Heart right ventricle (tissue), 16 donors: ENCODE measurements at regions not wholly inside any gene's neighbourhood (a gene's known extent, or its start where the extent isn't known, plus 50 kb on each side); places are given as distances from the start of the nearest gene placed in this dataset.

Source experiments
- ATAC-seq, 8 donors: fragments of 200-7000 bp; cut with Tn5 transposase; one replicate each; pipeline ENCODE4 v1.9.1; 2020; ENCODE audit warnings: mild to moderate bottlenecking in 8 of 8, moderate library complexity in 8 of 8, moderate number of reproducible peaks in 1 of 8
- DNase-seq, 2 donors: peaks; one replicate each; pipeline ENCODE4 v3.0.0-alpha.2; 2020
- H3K27ac ChIP-seq, 10 donors: fragments of 200-600 bp; sonication (generic) in 2 of 10; one replicate each; pipeline versions ENCODE4 v1.5.0 to v1.8.0; 2020 to 2022; ENCODE audit warnings: mild to moderate bottlenecking in 3 of 10
- H3K27me3 ChIP-seq, 7 donors: fragments of 200-600 bp; one replicate each; pipeline ENCODE4 v1.8.0; 2021 to 2022; ENCODE audit warnings: mild to moderate bottlenecking in 2 of 7
- H3K36me3 ChIP-seq, 9 donors: fragments of 200-600 bp; sonication (generic) in 1 of 9; one replicate each; pipeline versions ENCODE4 v1.5.0 to v1.8.0; 2020 to 2022; ENCODE audit warnings: mild to moderate bottlenecking in 2 of 9
- H3K4me1 ChIP-seq, 9 donors: fragments of 200-600 bp; sonication (generic) in 1 of 9; one replicate each; pipeline versions ENCODE4 v1.5.0 to v1.8.0; 2020 to 2022; ENCODE audit warnings: mild to moderate bottlenecking in 4 of 9
- H3K4me3 ChIP-seq, 10 donors: fragments of 200-600 bp; sonication (generic) in 2 of 10; one replicate each; pipeline versions ENCODE4 v1.5.0 to v1.8.0; 2020 to 2022; ENCODE audit warnings: mild to moderate bottlenecking in 7 of 10, moderate library complexity in 2 of 10
- H3K9me3 ChIP-seq, 11 donors: fragments of 200-600 bp in 10 of 11; sonication (generic) in 2 of 11; one replicate each; pipeline versions ENCODE4 v1.5.0 to v1.8.0; 2013 to 2022; ENCODE audit warnings: mild to moderate bottlenecking in 2 of 11, control low read depth in 1 of 11, moderate library complexity in 1 of 11
- CTCF ChIP-seq, 9 donors: fragments of 200-600 bp; sonication (generic) in 2 of 9; IDR thresholded peaks; one replicate each; pipeline versions ENCODE4 v1.5.0 to v1.8.0; 2021 to 2022; ENCODE audit warnings: antibody characterized with exemption in 9 of 9, mild to moderate bottlenecking in 5 of 9, moderate library complexity in 1 of 9
- WGBS, 2 donors: extraction: QIAGEN DNeasy Blood & Tissue Kit; methylation state at CpG; one replicate each; pipeline ENCODE4 v1.1.7; 2013; ENCODE audit warnings: inconsistent platforms in 1 of 2; 5-methylcytosine and 5-hydroxymethylcytosine counted together
- intact Hi-C, 10 donors: fragments of 100-400 bp; cut with DNase I; formaldehyde crosslinking; loops; one replicate each; pipeline versions ENCODE4 v1.11.1 to v1.14.2; 2022
- donor health status: Arrhythmogenic right ventricular cardiomyopathy.
- donor health status: ischemic (EF 13 %, LVEDD 7.1; RV severe dilation, severe dysfunction).
- donor health status: healthy with polysubstance abuse.
- donor health status: DM: no; HTN: yes; CAD: no.
- donor health status: DM: no; HTN: no; CAD: no.
- donor health status: ischemic (EF 25% LVEDD 6.9; RV normal size, moderate dysfunction).
- donor health status: ischemic (EF 25% LVEDD 5.7; RV mildly dilated, moderate dysfunction).
- donor health status: healthy.
- donor health status: DM: yes; HTN: yes; CAD: no.
- donor health status: Ischemic cardiomyopathy.
- donor health status: ischemic (EF 35%, LVEDD 5.7; RV mildly dilated, moderate dysfunction).
- donor health status: nonischemic (EF 11% LVEDD 7.7; RV severe dilation, severe dysfunction).
- donor health status: DM: yes; HTN: yes; CAD: no.
- donor health status: PGD.
- donor health status: ischemic (EF 29% LVEDD 5.4; RV normal size, mild dysfunction).
- donor health status: nonischemic (EF 23%, LVEDD 6.1; RV moderate dilation, normal function).

DNA sequence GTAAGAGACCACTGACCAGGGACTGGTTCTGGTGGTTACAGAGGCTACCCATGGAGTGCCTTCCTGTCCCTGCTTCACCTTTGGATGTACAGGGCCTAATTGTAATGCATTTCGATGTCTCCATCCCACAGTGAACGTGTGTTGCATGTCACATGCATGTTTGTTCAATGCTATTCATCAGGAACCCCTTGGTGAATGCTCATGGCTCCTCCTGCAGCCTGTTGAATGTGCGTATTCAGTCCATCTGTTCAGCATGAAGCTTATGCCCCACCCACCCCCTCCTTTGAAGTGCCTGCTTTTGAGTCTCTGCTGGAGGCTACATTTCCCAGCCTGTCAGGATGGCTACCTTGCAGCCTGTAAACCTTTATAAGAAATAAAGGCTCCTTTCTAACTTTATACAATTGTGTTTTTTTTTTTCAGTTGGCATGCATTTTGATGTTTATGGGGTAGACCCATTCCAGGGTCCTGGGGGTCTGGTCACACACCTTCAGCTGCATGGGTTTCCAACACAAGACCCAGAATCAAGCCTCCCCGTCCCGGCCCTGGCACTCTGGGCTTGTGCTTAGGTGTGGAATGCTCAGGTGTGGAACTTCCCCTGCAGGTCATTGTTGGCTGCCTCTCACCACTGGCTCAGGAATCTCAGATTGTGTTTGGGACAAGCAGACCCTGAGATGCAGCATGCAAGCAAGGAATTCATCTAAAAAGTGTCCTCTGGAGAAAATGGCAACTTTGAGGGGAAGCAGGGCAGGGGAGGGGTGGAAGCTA is 238.8 kb upstream of the HDAC4 start:
- H3K36me3 ChIP-seq = no peaks in the 10 kb centered on the region
- intact Hi-C loops = no loop called here
- H3K27ac ChIP-seq = no peak overlapping the region
- H3K4me1 ChIP-seq = no peaks in the 10 kb centered on the region
- H3K9me3 ChIP-seq = peaks cover 0 to 8% (median 0%) of the 10 kb centered on the region in 11 donors
- DNase-seq = no peak
- no peak overlapping the region for H3K4me3 ChIP-seq
- WGBS, 2 donors = 77 to 84% methylated on average over 5 of the region's 5 CpGs
- peaks cover 0 to 32% (median 9%) of the 10 kb centered on the region in 7 donors for H3K27me3 ChIP-seq
- no peak for TF ChIP-seq CTCF (IDR thresholded peaks at IDR 0.05)
- ATAC-seq = no peak

- WGBS, 2 donors = 71 to 74% methylated on average over 4 of the region's 4 CpGs
- DNase-seq = no peak
- no peaks in the 10 kb centered on the region for H3K4me1 ChIP-seq
- intact Hi-C loops = no loop called here
- H3K4me3 ChIP-seq = no peak overlapping the region
- peaks cover 0 to 42% (median 9%) of the 10 kb centered on the region in 7 donors for H3K27me3 ChIP-seq
- H3K27ac ChIP-seq = no peak overlapping the region
- peaks cover 0 to 8% (median 0%) of the 10 kb centered on the region in 11 donors for H3K9me3 ChIP-seq
- no peaks in the 10 kb centered on the region for H3K36me3 ChIP-seq
- no peak for ATAC-seq
- TF ChIP-seq CTCF (IDR thresholded peaks at IDR 0.05) = no peak
These were observed 237.6 kb upstream of the HDAC4 start for GRCh38 chr2:239638376-239638775.

DNA sequence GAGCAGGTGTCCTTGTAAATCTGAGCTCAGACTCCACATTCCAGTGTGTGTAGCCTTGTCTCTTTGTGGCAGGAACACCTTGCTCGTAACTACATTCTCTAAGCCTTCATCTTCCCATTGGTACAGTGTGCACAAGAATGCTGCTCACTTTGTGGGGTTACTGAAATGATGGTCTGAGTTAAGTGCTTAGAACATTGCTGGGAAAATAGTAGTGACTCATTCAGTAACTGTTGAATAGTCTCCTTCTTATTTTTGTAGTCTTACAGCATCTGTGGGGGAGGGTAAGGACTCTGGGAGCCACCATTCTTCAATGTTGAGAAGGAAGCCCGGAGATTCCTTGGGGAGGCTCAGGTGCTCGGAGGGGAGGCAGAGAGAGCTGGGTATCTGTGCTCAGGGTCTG is 236.0 kb upstream of the HDAC4 start:
- TF ChIP-seq CTCF (IDR thresholded peaks at IDR 0.05) = no peak
- no peak overlapping the region for H3K4me3 ChIP-seq
- DNase-seq = no peak
- H3K4me1 ChIP-seq = no peaks in the 10 kb centered on the region
- peaks cover 0 to 8% (median 0%) of the 10 kb centered on the region in 11 donors for H3K9me3 ChIP-seq
- 69 to 79% methylated on average over 3 of the region's 3 CpGs for WGBS, 2 donors
- peaks cover 0 to 42% (median 9%) of the 10 kb centered on the region in 7 donors for H3K27me3 ChIP-seq
- intact Hi-C loops = no loop called here
- H3K27ac ChIP-seq = no peak overlapping the region
- H3K36me3 ChIP-seq = no peaks in the 10 kb centered on the region
- no peak for ATAC-seq

- H3K36me3 ChIP-seq = no peaks in the 10 kb centered on the region
- peaks cover 0 to 8% (median 0%) of the 10 kb centered on the region in 11 donors for H3K9me3 ChIP-seq
- no peak overlapping the region for H3K27ac ChIP-seq
- WGBS, 2 donors = 91 to 95% methylated on average over 4 of the region's 4 CpGs
- peaks cover 0 to 4% (median 0%) of the 10 kb centered on the region in 9 donors for H3K4me1 ChIP-seq
- ATAC-seq (no peak), DNase-seq (no peak)
- no peak for TF ChIP-seq CTCF (IDR thresholded peaks at IDR 0.05)
- intact Hi-C loops = no loop called here
- peaks cover 0 to 37% (median 4%) of the 10 kb centered on the region in 7 donors for H3K27me3 ChIP-seq
- no peak overlapping the region for H3K4me3 ChIP-seq
These were observed 233.9 kb upstream of the HDAC4 start for GRCh38 chr2:239634769-239635168.
